GM12874 (cell line): ENCODE measurements at regions not wholly inside any gene's neighbourhood (a gene's known extent, or its start where the extent isn't known, plus 50 kb on each side); places are given as distances from the start of the nearest gene placed in this dataset.

Source experiments
- TF ChIP-seq, protein P1 (sequence below): IDR thresholded peaks from 2 replicates; pipeline ENCODE4 v1.5.1; 2011; ENCODE audit warnings: low read depth, mild to moderate bottlenecking, control low read depth, low read length, moderate library complexity; ENCODE audit not compliant: insufficient read depth

GRCh38 chr20:16947479-16947878 is 199.3 kb downstream of the OTOR start:
- TF ChIP-seq, protein P1, sequence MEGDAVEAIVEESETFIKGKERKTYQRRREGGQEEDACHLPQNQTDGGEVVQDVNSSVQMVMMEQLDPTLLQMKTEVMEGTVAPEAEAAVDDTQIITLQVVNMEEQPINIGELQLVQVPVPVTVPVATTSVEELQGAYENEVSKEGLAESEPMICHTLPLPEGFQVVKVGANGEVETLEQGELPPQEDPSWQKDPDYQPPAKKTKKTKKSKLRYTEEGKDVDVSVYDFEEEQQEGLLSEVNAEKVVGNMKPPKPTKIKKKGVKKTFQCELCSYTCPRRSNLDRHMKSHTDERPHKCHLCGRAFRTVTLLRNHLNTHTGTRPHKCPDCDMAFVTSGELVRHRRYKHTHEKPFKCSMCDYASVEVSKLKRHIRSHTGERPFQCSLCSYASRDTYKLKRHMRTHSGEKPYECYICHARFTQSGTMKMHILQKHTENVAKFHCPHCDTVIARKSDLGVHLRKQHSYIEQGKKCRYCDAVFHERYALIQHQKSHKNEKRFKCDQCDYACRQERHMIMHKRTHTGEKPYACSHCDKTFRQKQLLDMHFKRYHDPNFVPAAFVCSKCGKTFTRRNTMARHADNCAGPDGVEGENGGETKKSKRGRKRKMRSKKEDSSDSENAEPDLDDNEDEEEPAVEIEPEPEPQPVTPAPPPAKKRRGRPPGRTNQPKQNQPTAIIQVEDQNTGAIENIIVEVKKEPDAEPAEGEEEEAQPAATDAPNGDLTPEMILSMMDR = no peak

DNA sequence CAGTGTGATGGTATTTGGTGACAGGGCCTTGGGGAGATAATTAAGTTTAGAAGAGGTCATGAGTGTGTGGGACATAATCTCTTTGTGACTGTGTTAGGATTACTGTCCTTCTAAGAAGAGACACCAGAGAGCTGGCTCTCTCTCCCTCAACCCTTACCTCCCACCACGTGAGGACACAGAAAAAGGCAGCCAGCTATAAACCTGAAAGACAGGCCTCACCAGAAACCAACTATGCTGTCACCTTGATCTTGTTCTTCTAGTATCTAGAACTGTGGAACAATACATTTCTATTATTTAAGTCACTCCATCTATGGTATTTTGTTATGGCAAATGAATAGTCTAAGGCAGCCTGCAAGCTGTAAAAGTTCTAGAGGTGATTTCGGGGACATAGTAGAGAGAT is 203.7 kb downstream of the OTOR start:
- TF ChIP-seq, protein P1 = no peak

- TF ChIP-seq, protein P1 = no peak
Observed at GRCh38 chr20:16952965-16953364, 204.8 kb downstream of the OTOR start.

- TF ChIP-seq, protein P1 = no peak
Observed at GRCh38 chr20:16953858-16954257, 205.7 kb downstream of the OTOR start.

DNA sequence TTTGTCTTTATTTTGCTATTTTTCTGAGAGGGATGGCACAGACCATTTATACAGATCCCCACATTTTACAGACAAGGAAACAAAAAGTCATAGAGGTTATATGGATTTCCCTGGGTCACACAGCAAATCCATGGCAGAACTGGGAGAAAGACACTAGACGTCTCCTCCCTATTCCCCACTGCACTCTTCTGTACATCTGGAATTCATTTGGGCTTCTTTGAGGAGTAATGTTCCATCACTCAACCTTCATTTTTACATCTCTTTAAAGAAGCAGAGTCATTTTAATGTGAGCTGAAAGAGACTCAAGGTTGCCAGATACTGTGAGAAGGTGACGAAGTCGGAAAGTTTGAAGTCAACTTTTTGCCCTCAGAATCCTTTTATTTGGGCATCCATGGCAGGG is 207.3 kb downstream of the OTOR start:
- TF ChIP-seq, protein P1 = no peak

- TF ChIP-seq, protein P1 = no peak
Observed at GRCh38 chr20:16955971-16956370, 207.8 kb downstream of the OTOR start.

GRCh38 chr20:16965401-16965800 is 217.2 kb downstream of the OTOR start:
- TF ChIP-seq, protein P1 = no peak
